NCI-H510A (cell line): ENCODE measurements at regions not wholly inside any gene's neighbourhood (a gene's known extent, or its start where the extent isn't known, plus 50 kb on each side); places are given as distances from the start of the nearest gene placed in this dataset.

Experiments
- DNase-seq: peaks from one replicate; lab custom pipeline; 2025; lab: John Stamatoyannopoulos, UW

GRCh38 chr4:104418286-104418685 is 76.4 kb downstream of the CXXC4 start:
- no peak for DNase-seq

GRCh38 chr4:104417357-104417882 is 77.3 kb downstream of the CXXC4 start:
- DNase-seq: no peak

GRCh38 chr4:104416725-104417356 is 77.9 kb downstream of the CXXC4 start:
- no peak for DNase-seq

GRCh38 chr4:104413487-104413886 is 81.2 kb downstream of the CXXC4 start:
- no peak for DNase-seq

- no peak for DNase-seq
Measured at GRCh38 chr4:104412344-104412743, 82.3 kb downstream of the CXXC4 start.

- no peak for DNase-seq
Measured at GRCh38 chr4:104411502-104411901, 83.2 kb downstream of the CXXC4 start.

GRCh38 chr4:104408878-104409277 is 85.8 kb downstream of the CXXC4 start:
- no peak for DNase-seq

- DNase-seq: no peak
Measured at GRCh38 chr4:104404361-104404760, 90.3 kb downstream of the CXXC4 start.

GRCh38 chr4:104395168-104395614 is 99.5 kb downstream of the CXXC4 start:
- DNase-seq: no peak

GRCh38 chr4:104394406-104395167 is 100.1 kb downstream of the CXXC4 start:
- DNase-seq: no peak

GRCh38 chr4:104393655-104394324 is 100.9 kb downstream of the CXXC4 start:
- DNase-seq: no peak

GRCh38 chr4:104385713-104386112 is 109.0 kb downstream of the CXXC4 start:
- DNase-seq: no peak

- DNase-seq: no peak
Measured at GRCh38 chr4:104382961-104383360, 111.7 kb downstream of the CXXC4 start.

GRCh38 chr4:104381729-104382128 is 113.0 kb downstream of the CXXC4 start:
- DNase-seq: no peak

GRCh38 chr4:104365618-104366017 is 129.1 kb downstream of the CXXC4 start:
- DNase-seq: no peak

GRCh38 chr4:104353481-104353880 is 141.2 kb downstream of the CXXC4 start:
- DNase-seq: no peak

GRCh38 chr4:104352211-104352610 is 142.5 kb downstream of the CXXC4 start:
- no peak for DNase-seq

- no peak for DNase-seq
Measured at GRCh38 chr4:104351706-104352105, 143.0 kb downstream of the CXXC4 start.

GRCh38 chr4:104345598-104346242 is 149.0 kb downstream of the CXXC4 start:
- no peak for DNase-seq

GRCh38 chr4:104344342-104344980 is 150.2 kb downstream of the CXXC4 start:
- no peak for DNase-seq

GRCh38 chr4:104334410-104334809 is 160.3 kb downstream of the CXXC4 start:
- no peak for DNase-seq
